Ascending aorta (tissue), 2 donors: ENCODE measurements at regions not wholly inside any gene's neighbourhood (a gene's known extent, or its start where the extent isn't known, plus 50 kb on each side); places are given as distances from the start of the nearest gene placed in this dataset.

Experiments
- DNase-seq, 2 donors: peaks; one replicate each; pipeline ENCODE4 v3.0.0-alpha.2; 2019; ENCODE audit warnings: low spot score in 2 of 2
- H3K27ac ChIP-seq, 2 donors: fragments of 200-600 bp; sonication (generic); one replicate each; pipeline ENCODE4 v1.5.1; 2016 to 2017; ENCODE audit warnings: mild to moderate bottlenecking in 1 of 2
- H3K27me3 ChIP-seq: fragments of 200-600 bp; sonication (generic); one replicate; pipeline ENCODE4 v1.5.1; 2017
- H3K36me3 ChIP-seq, 2 donors: fragments of 200-600 bp; sonication (generic); one replicate each; pipeline ENCODE4 v1.5.1; 2016
- H3K4me1 ChIP-seq, 2 donors: fragments of 200-600 bp; sonication (generic); one replicate each; pipeline ENCODE4 v1.5.1; 2016 to 2017; ENCODE audit warnings: mild to moderate bottlenecking in 1 of 2
- H3K4me3 ChIP-seq, 2 donors: fragments of 200-600 bp; sonication (generic); one replicate each; pipeline ENCODE4 v1.5.1; 2016 to 2017; ENCODE audit warnings: mild to moderate bottlenecking in 1 of 2
- H3K9me3 ChIP-seq, 2 donors: fragments of 200-600 bp; sonication (generic); one replicate each; pipeline ENCODE4 v1.5.1; 2016
- intact Hi-C: fragments of 100-400 bp; cut with DNase I; formaldehyde crosslinking; loops from one replicate; pipeline ENCODE4 v1.15.1; 2023
- TF ChIP-seq, protein P1 (sequence below), 3 experiments: fragments of 200-600 bp in 2 of 3; fragments of 450-650 bp in 1 of 3; sonication (generic) in 2 of 3; IDR thresholded peaks; one replicate each; pipeline ENCODE4 v1.5.1; 2016 to 2019; ENCODE audit warnings: antibody characterized with exemption in 3 of 3, mild to moderate bottlenecking in 1 of 3, moderate library complexity in 1 of 3

DNA sequence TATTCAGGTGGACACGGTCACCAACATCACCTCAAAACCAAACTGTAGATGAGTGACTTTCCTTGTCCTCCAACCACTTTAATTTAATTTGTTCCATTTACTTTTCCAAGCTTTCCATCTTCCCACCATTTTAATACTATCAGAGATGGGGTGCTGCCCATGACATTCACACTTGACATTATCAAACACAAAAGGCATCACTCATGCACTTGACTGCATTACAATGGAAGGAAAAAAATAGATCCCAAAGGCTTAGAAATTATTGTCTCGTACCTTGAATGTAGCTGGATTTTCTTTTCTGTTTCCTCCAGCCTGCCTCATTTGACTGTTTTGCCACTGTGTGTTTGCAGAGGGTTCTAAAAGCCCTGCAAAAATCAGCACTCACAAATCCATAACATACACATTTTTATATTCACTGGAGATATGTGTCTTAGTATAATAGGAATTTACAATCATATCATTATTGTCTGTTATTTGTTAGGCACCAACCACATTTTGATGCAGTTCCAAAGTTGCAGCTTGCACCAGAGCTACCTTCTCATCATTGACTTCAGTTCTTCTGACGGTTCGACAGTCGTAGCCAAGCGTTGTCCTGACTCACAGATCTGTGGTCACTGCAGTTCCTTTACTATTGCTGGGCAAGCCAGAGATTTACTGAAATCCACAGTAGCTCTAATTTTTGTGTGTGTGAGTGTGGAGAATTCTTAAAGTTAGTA lies 712.3 kb upstream of the WWC1 start:
- Histone ChIP-seq H3K9me3 (no peaks in the 10 kb centered on the region), H3K27ac (no peak overlapping the region), H3K4me3 (no peak overlapping the region), H3K27me3 (no peaks in the 10 kb centered on the region), H3K36me3 (no peaks in the 10 kb centered on the region), H3K4me1 (no peaks in the 10 kb centered on the region)
- DNase-seq = no peak
- TF ChIP-seq, protein P1, sequence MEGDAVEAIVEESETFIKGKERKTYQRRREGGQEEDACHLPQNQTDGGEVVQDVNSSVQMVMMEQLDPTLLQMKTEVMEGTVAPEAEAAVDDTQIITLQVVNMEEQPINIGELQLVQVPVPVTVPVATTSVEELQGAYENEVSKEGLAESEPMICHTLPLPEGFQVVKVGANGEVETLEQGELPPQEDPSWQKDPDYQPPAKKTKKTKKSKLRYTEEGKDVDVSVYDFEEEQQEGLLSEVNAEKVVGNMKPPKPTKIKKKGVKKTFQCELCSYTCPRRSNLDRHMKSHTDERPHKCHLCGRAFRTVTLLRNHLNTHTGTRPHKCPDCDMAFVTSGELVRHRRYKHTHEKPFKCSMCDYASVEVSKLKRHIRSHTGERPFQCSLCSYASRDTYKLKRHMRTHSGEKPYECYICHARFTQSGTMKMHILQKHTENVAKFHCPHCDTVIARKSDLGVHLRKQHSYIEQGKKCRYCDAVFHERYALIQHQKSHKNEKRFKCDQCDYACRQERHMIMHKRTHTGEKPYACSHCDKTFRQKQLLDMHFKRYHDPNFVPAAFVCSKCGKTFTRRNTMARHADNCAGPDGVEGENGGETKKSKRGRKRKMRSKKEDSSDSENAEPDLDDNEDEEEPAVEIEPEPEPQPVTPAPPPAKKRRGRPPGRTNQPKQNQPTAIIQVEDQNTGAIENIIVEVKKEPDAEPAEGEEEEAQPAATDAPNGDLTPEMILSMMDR (IDR thresholded peaks at IDR 0.05) = no peak
- intact Hi-C loops = no loop called here

DNA sequence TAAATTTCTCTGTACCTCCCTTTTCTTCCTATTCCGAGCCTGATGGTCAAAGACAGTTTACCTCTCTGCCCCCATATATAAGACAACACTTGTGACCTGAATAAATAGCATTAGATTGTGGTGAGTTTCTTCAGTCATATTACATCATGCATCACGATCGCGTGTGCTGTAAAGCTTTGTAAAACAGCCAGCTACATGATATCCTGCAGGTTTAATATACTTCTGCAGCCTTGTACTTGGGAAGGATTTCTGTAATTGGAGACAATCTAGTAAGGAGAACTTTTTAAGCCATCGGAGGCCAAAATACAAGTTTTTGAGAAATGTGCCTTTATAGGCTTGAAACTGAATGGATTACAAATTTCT lies 711.8 kb upstream of the WWC1 start:
- Histone ChIP-seq H3K4me1 (no peaks in the 10 kb centered on the region), H3K36me3 (no peaks in the 10 kb centered on the region), H3K27me3 (no peaks in the 10 kb centered on the region), H3K27ac (no peak overlapping the region), H3K9me3 (no peaks in the 10 kb centered on the region), H3K4me3 (no peak overlapping the region)
- intact Hi-C loops = no loop called here
- no peak for DNase-seq
- TF ChIP-seq, protein P1 (IDR thresholded peaks at IDR 0.05) = no peak

DNA sequence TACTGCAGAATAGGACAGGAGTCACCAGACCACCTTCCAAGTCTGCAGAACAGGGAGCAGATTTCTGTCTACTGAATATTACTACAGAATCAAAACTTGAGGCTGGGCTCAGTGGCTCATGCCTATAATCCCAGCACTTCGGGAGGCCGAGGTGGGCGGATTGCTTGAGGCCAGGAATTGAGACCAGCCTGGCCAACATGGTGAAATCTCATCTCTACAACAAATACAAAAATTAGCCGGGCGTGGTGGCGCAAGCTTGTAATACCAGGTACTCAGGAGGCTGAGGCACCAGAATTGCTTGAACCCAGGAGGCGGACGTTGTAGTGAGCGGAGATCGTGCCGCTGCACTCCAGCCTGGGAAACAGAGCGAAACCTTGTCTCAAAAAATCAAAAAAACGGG lies 710.8 kb upstream of the WWC1 start:
- Histone ChIP-seq H3K4me1 (no peaks in the 10 kb centered on the region), H3K9me3 (no peaks in the 10 kb centered on the region), H3K36me3 (no peaks in the 10 kb centered on the region), H3K27ac (no peak overlapping the region), H3K4me3 (no peak overlapping the region), H3K27me3 (no peaks in the 10 kb centered on the region)
- TF ChIP-seq, protein P1 (IDR thresholded peaks at IDR 0.05) = no peak
- intact Hi-C loops = no loop called here
- no peak for DNase-seq

DNA sequence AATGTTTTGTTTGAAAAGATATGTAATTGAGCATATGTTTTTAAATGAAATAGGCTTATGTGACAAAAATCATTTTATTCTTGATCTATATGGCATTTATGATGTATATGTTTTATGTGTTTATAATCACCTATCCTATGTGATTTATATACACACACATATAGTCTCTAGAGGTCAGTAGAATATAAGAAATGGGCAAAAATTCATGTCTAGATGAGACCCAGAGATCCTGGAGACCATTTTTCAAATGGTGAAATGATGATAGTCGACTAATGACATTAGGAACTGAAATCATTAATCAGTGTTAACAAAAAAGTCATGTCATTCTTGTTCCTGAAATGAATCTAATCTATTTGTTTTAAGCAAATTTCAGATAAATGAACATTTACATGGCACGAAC lies 709.2 kb upstream of the WWC1 start:
- no peak overlapping the region for H3K27ac ChIP-seq
- no peak for DNase-seq
- no peaks in the 10 kb centered on the region for H3K4me1 ChIP-seq
- no peaks in the 10 kb centered on the region for H3K27me3 ChIP-seq
- no peak overlapping the region for H3K4me3 ChIP-seq
- no peaks in the 10 kb centered on the region for H3K9me3 ChIP-seq
- H3K36me3 ChIP-seq = no peaks in the 10 kb centered on the region
- TF ChIP-seq, protein P1 (IDR thresholded peaks at IDR 0.05) = no peak
- intact Hi-C loops = no loop called here

DNA sequence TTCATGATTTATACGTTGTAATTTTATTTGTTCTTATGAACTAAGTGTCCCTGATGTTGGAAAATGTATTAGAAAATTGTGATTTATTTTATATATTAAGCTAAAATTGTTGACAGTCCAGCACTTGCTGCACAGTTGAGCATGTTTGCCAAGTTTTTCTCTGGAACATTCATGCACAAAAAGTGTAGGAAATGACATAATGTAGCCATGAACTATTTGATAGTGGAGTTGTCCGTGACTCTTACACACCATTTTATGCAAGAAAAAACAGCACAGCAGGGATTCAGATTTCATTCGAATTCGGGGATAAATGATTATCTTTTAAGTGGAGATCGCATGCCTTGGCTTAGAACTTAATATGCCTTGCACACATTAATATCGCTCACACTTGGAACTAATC lies 708.6 kb upstream of the WWC1 start:
- no peak overlapping the region for H3K27ac ChIP-seq
- H3K36me3 ChIP-seq = no peaks in the 10 kb centered on the region
- no peak overlapping the region for H3K4me3 ChIP-seq
- H3K9me3 ChIP-seq = no peaks in the 10 kb centered on the region
- H3K27me3 ChIP-seq = no peaks in the 10 kb centered on the region
- TF ChIP-seq, protein P1 (IDR thresholded peaks at IDR 0.05) = no peak
- H3K4me1 ChIP-seq = no peaks in the 10 kb centered on the region
- DNase-seq = no peak
- intact Hi-C loops = no loop called here

DNA sequence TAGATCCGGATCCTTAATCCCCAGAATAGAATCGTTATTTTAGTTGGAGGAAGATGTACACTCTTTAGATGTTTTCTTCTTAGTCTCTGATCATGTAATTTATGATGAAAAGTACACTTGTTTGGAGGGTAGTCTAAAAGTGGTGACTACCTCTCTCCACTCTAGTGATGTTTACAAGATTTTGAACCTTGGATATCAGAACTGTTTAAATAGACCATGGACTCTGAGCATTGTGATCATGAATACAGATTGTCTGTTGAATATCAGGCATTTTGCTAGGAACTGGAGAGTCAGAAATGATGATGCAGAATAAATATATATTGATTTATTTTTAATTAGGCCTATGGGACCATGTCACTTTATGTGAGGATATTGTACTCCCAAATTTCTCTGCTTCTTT lies 706.3 kb upstream of the WWC1 start:
- Histone ChIP-seq H3K27ac (no peak overlapping the region), H3K9me3 (no peaks in the 10 kb centered on the region), H3K36me3 (no peaks in the 10 kb centered on the region), H3K4me1 (no peaks in the 10 kb centered on the region), H3K4me3 (no peak overlapping the region), H3K27me3 (no peaks in the 10 kb centered on the region)
- TF ChIP-seq, protein P1 (IDR thresholded peaks at IDR 0.05) = no peak
- DNase-seq = no peak
- intact Hi-C loops = no loop called here
